COLO668 (cell line): ENCODE measurements at regions not wholly inside any gene's neighbourhood (a gene's known extent, or its start where the extent isn't known, plus 50 kb on each side); places are given as distances from the start of the nearest gene placed in this dataset.
"Not testable (repeated sequence)": the region's sequence is repeated elsewhere in the genome, so short reads cannot be mapped to it uniquely, and the experiment has no call there.

Experiments
- DNase-seq: peaks from one replicate; lab custom pipeline; 2025; ENCODE audit not compliant: unreplicated experiment; lab: John Stamatoyannopoulos, UW

DNA sequence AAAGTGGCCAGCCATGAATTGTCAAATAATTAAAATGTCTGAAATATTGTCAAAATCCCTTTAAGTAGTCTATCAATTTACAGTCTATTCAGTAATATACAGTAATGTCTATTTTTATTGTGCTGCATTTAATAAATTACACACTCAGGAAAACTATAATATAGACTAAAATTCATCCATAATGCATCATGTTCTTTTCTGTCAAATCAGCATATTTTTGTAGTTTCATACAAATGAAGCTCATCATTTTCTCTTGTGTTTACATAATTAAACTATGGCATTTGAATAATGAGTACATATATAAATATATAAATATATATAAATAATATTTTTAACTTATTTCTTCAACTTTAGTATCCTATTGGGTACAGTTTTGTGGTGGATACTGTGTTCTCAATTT is 868.7 kb upstream of the CHORDC1 start:
- DNase-seq: no peak

DNA sequence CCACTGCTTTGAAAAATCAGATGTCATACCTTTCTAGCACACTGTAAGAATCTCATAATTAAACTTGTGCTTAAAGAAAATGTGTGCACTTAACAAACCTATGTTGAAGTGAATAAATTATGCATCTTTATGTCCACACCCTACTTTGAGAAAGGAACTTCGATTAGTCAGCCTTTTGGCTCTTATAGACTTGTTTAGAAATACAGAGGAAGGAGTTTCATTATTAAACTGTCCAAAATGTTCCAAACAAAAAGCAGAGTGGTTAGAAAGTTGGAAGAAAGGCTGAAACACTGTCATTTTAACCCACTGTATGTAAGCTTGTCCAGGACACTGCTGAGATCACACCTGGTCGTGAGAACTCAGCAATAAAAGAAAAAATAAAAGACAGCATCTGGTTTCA is 863.2 kb upstream of the CHORDC1 start:
- no peak for DNase-seq

- no peak for DNase-seq
Measured at GRCh38 chr11:91082255-91082654, 859.4 kb upstream of the CHORDC1 start.

DNA sequence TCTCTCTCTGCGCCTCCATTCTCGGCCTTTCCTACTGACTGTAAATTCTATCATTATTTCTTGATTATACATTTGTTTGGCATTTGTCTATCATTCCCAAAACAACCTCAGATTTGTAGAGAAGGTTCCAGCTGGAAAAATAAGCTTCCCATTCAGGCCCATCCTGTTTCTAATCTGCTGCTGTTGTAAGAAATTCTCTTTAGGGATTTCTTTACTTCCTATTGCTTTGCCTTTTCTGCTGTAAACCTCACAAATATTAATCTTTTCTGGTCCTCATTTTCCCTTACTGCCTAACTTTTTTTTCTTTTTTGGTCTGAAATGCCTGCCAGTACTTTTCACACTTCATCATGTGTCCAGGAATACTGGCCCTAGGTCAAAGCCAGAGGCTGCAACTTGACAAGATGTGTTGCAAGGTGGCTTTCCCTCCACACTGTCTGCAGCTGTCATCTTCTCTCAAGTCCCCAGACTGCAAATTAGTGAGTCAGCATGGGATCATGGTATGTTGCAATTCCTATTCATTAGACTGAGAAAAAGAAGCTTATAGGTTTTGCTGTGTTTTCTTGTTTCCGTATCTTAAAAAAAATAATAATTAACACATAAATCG is 858.7 kb upstream of the CHORDC1 start:
- DNase-seq: no peak

GRCh38 chr11:91078221-91078620 is 855.4 kb upstream of the CHORDC1 start:
- no peak for DNase-seq

- no peak for DNase-seq
Measured at GRCh38 chr11:91075032-91075695, 852.3 kb upstream of the CHORDC1 start.

GRCh38 chr11:91067666-91068065 is 844.8 kb upstream of the CHORDC1 start:
- DNase-seq: no peak

- no peak for DNase-seq
Measured at GRCh38 chr11:91066456-91067047, 843.7 kb upstream of the CHORDC1 start.

DNA sequence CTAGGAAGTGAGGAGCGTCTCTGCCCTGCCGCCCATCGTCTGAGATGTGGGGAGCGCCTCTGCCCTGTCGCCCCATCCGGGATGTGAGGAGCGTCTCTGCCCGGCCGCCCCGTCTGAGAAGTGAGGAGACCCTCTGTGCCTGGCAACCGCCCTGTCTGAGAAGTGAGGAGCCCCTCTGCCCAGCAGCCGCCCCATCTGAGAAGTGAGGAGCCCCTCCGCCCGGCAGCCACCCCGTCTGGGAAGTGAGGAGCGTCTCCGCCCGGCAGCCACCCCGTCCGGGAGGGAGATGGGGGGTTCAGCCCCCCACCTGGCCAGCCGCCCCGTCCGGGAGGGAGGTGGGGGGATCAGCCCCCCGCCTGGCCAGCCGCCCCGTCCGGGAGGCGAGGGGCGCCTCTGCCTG is 840.5 kb upstream of the CHORDC1 start:
- not testable (repeated sequence) for DNase-seq

GRCh38 chr11:91047882-91048281 is 825.0 kb upstream of the CHORDC1 start:
- DNase-seq: no peak

DNA sequence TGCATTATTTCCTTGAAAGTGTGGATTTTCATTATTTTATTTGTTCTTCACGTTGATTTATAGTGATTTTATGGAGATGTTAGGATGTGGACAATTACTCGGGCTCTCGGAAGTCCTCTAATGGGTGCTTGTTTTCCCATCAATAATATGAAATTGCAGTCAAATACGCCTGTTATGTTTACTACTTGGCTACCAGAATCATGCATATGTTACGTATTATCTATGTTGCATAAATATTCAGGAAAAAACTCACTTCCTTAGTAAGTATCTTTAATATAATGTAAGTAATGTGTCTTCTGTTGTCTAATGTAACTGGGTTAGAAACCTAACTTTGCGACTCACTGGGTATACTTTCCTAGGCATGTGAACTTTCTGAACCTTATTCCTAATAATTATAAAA is 823.4 kb upstream of the CHORDC1 start:
- DNase-seq: no peak

DNA sequence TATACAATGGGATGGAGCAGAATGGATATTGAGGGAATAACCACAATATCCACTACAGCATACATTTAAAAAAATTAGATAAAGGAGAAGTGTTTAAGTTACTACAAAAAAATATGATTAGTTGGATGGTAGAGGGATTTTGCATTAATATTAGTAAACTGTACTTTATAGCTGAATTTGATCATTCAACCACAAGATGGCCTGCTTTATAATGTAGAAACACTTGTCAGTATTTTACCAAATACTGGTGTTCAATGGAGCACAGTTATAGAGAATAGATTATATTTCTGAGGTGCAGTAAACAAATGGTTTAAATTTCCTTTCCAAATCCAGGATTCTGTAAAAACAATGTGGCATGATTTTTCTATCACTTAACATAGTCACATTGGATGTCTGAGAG is 818.8 kb upstream of the CHORDC1 start:
- DNase-seq: no peak

GRCh38 chr11:91023731-91024130 is 800.9 kb upstream of the CHORDC1 start:
- no peak for DNase-seq

GRCh38 chr11:91011503-91011902 is 788.7 kb upstream of the CHORDC1 start:
- DNase-seq: no peak

- no peak for DNase-seq
Measured at GRCh38 chr11:91005458-91005857, 782.6 kb upstream of the CHORDC1 start.

- DNase-seq: no peak
Measured at GRCh38 chr11:90997241-90997640, 774.4 kb upstream of the CHORDC1 start.

- DNase-seq: not testable (repeated sequence)
Measured at GRCh38 chr11:90972159-90972558, 749.3 kb upstream of the CHORDC1 start.

DNA sequence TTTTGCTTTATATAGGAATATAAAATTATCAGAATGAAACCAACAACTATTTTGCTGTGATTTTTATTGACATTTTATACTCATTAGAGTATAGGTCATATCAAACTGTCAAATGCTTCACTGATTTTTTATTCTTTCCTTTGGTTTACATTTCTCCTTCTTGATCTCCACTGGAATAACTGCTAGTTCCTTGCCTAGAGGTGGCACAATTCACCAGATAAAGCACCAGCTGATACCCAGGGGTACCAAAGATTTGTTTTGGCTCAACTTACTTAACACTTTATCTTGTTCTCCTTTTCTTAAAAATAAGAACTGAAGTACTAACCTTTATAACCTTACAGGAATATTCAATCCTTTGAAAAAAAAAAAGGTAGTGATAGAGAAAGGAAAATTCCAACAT is 725.1 kb upstream of the CHORDC1 start:
- DNase-seq: no peak

DNA sequence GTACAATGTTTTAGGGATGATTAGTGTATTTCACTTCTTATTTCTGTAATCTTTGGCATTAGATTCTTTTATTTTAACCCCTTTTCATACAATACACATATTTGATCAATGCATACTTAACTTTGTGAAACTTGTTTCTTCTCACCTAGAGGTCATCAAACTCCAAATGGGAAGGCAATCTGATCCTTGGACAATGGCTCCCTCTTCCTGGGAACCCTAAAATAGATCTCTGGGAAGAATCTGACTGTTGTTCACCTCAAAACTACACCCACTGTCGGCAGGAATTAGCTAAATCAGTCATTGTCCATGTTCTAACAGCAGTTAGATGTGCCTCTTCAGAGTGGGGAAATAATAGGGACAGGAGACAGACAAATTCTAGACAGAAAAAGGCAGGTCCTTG is 707.4 kb upstream of the CHORDC1 start:
- DNase-seq: no peak

GRCh38 chr11:90919332-90919731 is 696.5 kb upstream of the CHORDC1 start:
- no peak for DNase-seq

DNA sequence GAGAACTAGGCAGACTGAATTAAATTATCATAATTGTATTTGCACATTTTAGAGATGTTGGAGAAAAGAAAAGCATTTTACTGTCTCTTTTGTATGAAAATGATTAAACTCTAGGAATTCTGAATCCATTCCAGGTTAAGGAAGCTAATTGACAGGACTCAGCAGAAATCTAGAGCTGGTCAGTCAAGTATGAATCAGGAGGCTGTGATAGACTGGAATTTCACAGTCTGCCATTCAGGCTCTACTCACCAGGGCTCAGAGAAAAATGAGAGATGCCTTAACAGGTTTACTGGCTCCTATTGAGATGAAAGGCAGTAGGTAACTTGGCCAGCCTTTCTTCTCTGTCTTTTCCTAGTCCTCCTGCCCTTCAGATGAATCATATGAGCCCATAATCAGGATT is 693.9 kb upstream of the CHORDC1 start:
- no peak for DNase-seq

DNA sequence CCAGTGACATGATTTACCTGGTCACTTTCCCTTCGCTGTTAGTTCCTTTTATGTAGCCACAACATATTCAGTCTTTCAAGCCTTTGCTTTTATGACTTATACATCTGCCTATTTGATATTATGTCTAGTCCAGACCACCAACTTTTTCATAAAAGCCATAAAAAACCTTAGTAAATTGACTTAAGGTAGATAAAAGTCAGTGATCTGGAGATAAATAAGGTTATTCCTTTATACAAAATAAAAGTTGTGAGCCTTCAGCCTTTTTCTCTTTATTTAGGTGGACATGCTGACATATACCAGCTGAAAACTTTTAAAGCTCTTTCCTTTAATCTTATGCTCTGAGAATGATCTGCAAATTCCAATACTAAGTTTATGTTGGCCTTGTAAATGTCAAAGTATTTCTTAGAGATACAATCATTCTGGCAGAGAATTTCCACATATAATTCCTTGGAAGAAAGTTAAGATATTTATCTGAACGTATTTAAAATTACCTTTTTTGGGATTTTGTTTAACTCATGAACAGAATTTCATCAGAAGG is 690.4 kb upstream of the CHORDC1 start:
- no peak for DNase-seq
